WTC11 (cell line): ENCODE measurements at regions not wholly inside any gene's neighbourhood (a gene's known extent, or its start where the extent isn't known, plus 50 kb on each side); places are given as distances from the start of the nearest gene placed in this dataset.
A peak's percentile ranks its signal among the peaks of the same experiment; 100 is the strongest.

Experiments
- ATAC-seq: fragments of 200-7000 bp; cut with Tn5 transposase; 2 replicates; pipeline ENCODE4 v1.10.0; 2021; ENCODE audit warnings: mild to moderate bottlenecking, moderate library complexity
- CTCF ChIA-PET: fragments of 300-600 bp; sonication (Branson Sonifier 250); formaldehyde crosslinking; loops from one replicate; lab custom pipeline; 2021; ENCODE audit warnings: antibody characterized with exemption; lab: Charles Lee
- POLR2A ChIA-PET: fragments of 350-600 bp; sonication (Branson Sonifier 250); formaldehyde crosslinking; loops from one replicate; lab custom pipeline; 2021; ENCODE audit warnings: antibody characterized with exemption; lab: Charles Lee
- DNase-seq: peaks from one replicate; pipeline ENCODE4 v3.0.0; 2021; ENCODE audit warnings: low spot score
- H3K27ac Mint-ChIP-seq: 2 replicates; pipeline ENCODE4 v1.8.0; 2021; ENCODE audit warnings: mixed read lengths
- H3K27me3 Mint-ChIP-seq: 2 replicates; pipeline ENCODE4 v1.8.0; 2021; ENCODE audit warnings: low read depth, mild to moderate bottlenecking, moderate library complexity, mixed read lengths
- H3K36me3 Mint-ChIP-seq: 2 replicates; pipeline ENCODE4 v1.8.0; 2021; ENCODE audit warnings: mixed read lengths
- H3K4me1 Mint-ChIP-seq: 2 replicates; pipeline ENCODE4 v1.8.0; 2022; ENCODE audit warnings: mixed read lengths
- H3K4me3 Mint-ChIP-seq: 2 replicates; pipeline ENCODE4 v1.8.0; 2021; ENCODE audit warnings: mild to moderate bottlenecking, moderate library complexity, mixed read lengths
- H3K9me3 Mint-ChIP-seq: 2 replicates; pipeline ENCODE4 v1.8.0; 2021; ENCODE audit warnings: mixed read lengths
- AR ChIP-seq: fragments of 250-450 bp; sonication (Bioruptor Pico); IDR thresholded peaks from 2 replicates; pipeline ENCODE4 v1.9.0; 2021; ENCODE audit warnings: mild to moderate bottlenecking
- CBFB ChIP-seq: sonication (generic); formaldehyde crosslinking; IDR thresholded peaks from 2 replicates; pipeline ENCODE4 v1.8.1; 2022; ENCODE audit warnings: mild to moderate bottlenecking, low read depth, missing genetic modification reagents
- ETV6 ChIP-seq: sonication (generic); formaldehyde crosslinking; IDR thresholded peaks from 2 replicates; pipeline ENCODE4 v1.8.1; 2022; ENCODE audit warnings: mild to moderate bottlenecking, missing genetic modification reagents
- FOXK1 ChIP-seq: sonication (generic); formaldehyde crosslinking; IDR thresholded peaks from 2 replicates; pipeline ENCODE4 v1.8.0; 2022; ENCODE audit warnings: mild to moderate bottlenecking, moderate library complexity, missing genetic modification reagents
- GRHL2 ChIP-seq: fragments of 250-450 bp; sonication (Bioruptor Pico); IDR thresholded peaks from 2 replicates; pipeline ENCODE4 v1.8.0; 2022; ENCODE audit warnings: mild to moderate bottlenecking, moderate library complexity; ENCODE audit not compliant: insufficient replicate concordance, severe bottlenecking
- HMGA2 ChIP-seq: fragments of 250-450 bp; sonication (Bioruptor Pico); IDR thresholded peaks from 2 replicates; pipeline ENCODE4 v1.4.0; 2021; ENCODE audit warnings: mild to moderate bottlenecking, moderate library complexity
- HMGXB4 ChIP-seq: sonication (generic); formaldehyde crosslinking; IDR thresholded peaks from 2 replicates; pipeline ENCODE4 v1.8.1; 2023; ENCODE audit warnings: mild to moderate bottlenecking, moderate library complexity, missing genetic modification reagents
- IRF1 ChIP-seq: sonication (generic); formaldehyde crosslinking; IDR thresholded peaks from 2 replicates; pipeline ENCODE4 v1.8.0; 2023; ENCODE audit warnings: missing genetic modification reagents
- MXD4 ChIP-seq: fragments of 250-450 bp; sonication (Bioruptor Pico); IDR thresholded peaks from 2 replicates; pipeline ENCODE4 v1.8.0; 2021; ENCODE audit warnings: mild to moderate bottlenecking, moderate library complexity, borderline replicate concordance
- NR1H2 ChIP-seq: sonication (generic); formaldehyde crosslinking; IDR thresholded peaks from 2 replicates; pipeline ENCODE4 v1.9.0; 2021; ENCODE audit warnings: mild to moderate bottlenecking, moderate library complexity, missing genetic modification reagents
- OVOL2 ChIP-seq: fragments of 250-450 bp; sonication (Bioruptor Pico); IDR thresholded peaks from 2 replicates; pipeline ENCODE4 v1.9.0; 2021; ENCODE audit warnings: mild to moderate bottlenecking, borderline replicate concordance
- PREB ChIP-seq: sonication (generic); formaldehyde crosslinking; IDR thresholded peaks from 2 replicates; pipeline ENCODE4 v1.8.1; 2022; ENCODE audit warnings: mild to moderate bottlenecking, missing genetic modification reagents, moderate library complexity, borderline replicate concordance
- RELA ChIP-seq: sonication (generic); formaldehyde crosslinking; IDR thresholded peaks from 2 replicates; pipeline ENCODE4 v1.8.1; 2022; ENCODE audit warnings: missing genetic modification reagents, mild to moderate bottlenecking, borderline replicate concordance
- SMAD3 ChIP-seq: sonication (generic); formaldehyde crosslinking; IDR thresholded peaks from 2 replicates; pipeline ENCODE4 v1.8.0; 2022; ENCODE audit warnings: missing genetic modification reagents, mild to moderate bottlenecking, borderline replicate concordance
- SMAD4 ChIP-seq: sonication (generic); formaldehyde crosslinking; IDR thresholded peaks from 2 replicates; pipeline ENCODE4 v1.8.0; 2022; ENCODE audit warnings: mild to moderate bottlenecking, missing genetic modification reagents
- SP1 ChIP-seq: sonication (generic); formaldehyde crosslinking; conservative IDR thresholded peaks from 2 replicates; pipeline ENCODE4 v1.8.1; 2022; ENCODE audit warnings: missing genetic modification reagents
- TP53 ChIP-seq: sonication (generic); formaldehyde crosslinking; IDR thresholded peaks from 2 replicates; pipeline ENCODE4 v1.8.1; 2023; ENCODE audit warnings: mild to moderate bottlenecking, missing genetic modification reagents
- ZNF423 ChIP-seq: fragments of 250-450 bp; sonication (Bioruptor Pico); IDR thresholded peaks from 2 replicates; pipeline ENCODE4 v2.1.2; 2022; ENCODE audit warnings: mild to moderate bottlenecking, moderate library complexity
- TF ChIP-seq, protein P1 (sequence below): fragments of 250-450 bp; sonication (Bioruptor Pico); IDR thresholded peaks from 2 replicates; pipeline ENCODE4 v1.9.0; 2021; ENCODE audit warnings: mild to moderate bottlenecking
- TF ChIP-seq, protein P2 (sequence below): sonication (generic); formaldehyde crosslinking; IDR thresholded peaks from 2 replicates; pipeline ENCODE4 v1.8.1; 2023; ENCODE audit warnings: mild to moderate bottlenecking, missing genetic modification reagents

GRCh38 chr4:179399054-179399782 lies 1957.0 kb upstream of the AGA start:
- DNase-seq: no peak
- CTCF ChIA-PET: no interaction called here
- no peak overlapping the region for H3K27ac Mint-ChIP-seq
- TF ChIP-seq, protein P1, sequence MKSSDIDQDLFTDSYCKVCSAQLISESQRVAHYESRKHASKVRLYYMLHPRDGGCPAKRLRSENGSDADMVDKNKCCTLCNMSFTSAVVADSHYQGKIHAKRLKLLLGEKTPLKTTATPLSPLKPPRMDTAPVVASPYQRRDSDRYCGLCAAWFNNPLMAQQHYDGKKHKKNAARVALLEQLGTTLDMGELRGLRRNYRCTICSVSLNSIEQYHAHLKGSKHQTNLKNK (CRISPR knock-in tag): no peak
- TF ChIP-seq HMGXB4 (CRISPR knock-in tag) (no peak), NR1H2 (CRISPR knock-in tag) (no peak), SMAD4 (no peak), TP53 (CRISPR knock-in tag) (no peak), SP1 (no peak), RELA (CRISPR knock-in tag) (no peak), CBFB (CRISPR knock-in tag) (no peak), ZNF423 (CRISPR knock-in tag) (no peak), SMAD3 (no peak), GRHL2 (CRISPR knock-in tag) (no peak), HMGA2 (CRISPR knock-in tag) (no peak), ETV6 (CRISPR knock-in tag) (no peak)
- TF ChIP-seq, all 79 proteins: peak for 0
- Mint-ChIP-seq H3K4me1 (peaks cover 15% of the 10 kb centered on the region), H3K4me3 (no peak overlapping the region), H3K9me3 (peaks cover 30% of the 10 kb centered on the region), H3K27me3 (no peaks in the 10 kb centered on the region; the same call in 1 of the 2 replicates), H3K36me3 (peaks cover 23% of the 10 kb centered on the region)
- ATAC-seq: no peak
- POLR2A ChIA-PET: no interaction called here

DNA sequence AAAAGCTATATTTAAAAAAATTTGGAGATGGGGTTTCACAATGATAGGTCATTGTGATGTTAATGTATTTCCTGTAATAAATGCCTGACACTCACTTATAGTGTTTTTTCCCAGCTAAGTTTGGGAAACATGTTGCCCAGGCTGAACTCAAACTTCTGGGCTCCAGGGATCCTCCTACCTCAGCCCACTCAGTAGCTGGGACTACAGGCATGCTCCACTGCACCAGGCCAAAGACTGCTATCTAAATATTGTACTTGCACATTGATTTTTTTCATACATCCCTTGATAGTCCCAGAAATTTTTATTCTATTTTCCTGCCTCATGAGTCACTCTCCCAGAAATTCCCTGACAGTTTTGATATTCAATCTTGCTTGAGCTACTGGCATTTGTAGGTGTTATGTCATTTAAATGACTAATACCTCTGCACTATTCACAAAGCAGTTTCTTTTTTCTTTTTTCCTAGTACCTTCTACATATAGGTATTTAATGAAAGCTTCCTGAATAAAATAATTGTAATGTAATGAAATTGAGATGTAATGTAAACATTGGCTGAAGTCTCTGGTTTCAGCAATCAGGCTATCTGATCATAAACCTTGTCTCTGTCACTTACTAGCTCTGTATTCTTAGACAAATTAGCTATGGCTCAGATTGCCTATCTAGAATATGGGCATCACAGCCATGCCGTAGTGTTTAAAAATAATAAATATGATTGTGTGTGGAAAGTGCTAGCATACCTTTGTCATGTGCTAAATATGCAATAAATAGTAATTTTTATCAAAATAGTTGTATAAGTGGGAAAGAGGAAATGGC lies 1973.0 kb upstream of the AGA start:
- H3K9me3 Mint-ChIP-seq: no peaks in the 10 kb centered on the region
- peaks cover 53% of the 10 kb centered on the region for H3K4me1 Mint-ChIP-seq
- TF ChIP-seq, protein P1 (CRISPR knock-in tag): no peak
- peak overlapping the region; percentile 28; the same call in 1 of the 2 replicates for H3K4me3 Mint-ChIP-seq
- ATAC-seq (no peak; the same call in 1 of the 2 replicates), DNase-seq (no peak)
- no peaks in the 10 kb centered on the region for H3K36me3 Mint-ChIP-seq
- ChIA-PET POLR2A (interaction anchor here (0.5 kb wide), 1 partner anchor 14 kb away, joined by 4 read pairs; no protein-coding TSS in a partner anchor), CTCF (no interaction called here)
- H3K27ac Mint-ChIP-seq: 0 out of 2 replicates have a peak overlapping the region, but pooled peaks have one; percentile 28
- H3K27me3 Mint-ChIP-seq: no peaks in the 10 kb centered on the region

- Mint-ChIP-seq H3K27ac (0 out of 2 replicates have a peak overlapping the region, but pooled peaks have one; percentile 47), H3K9me3 (no peaks in the 10 kb centered on the region), H3K27me3 (no peaks in the 10 kb centered on the region), H3K4me1 (peaks cover 50% of the 10 kb centered on the region), H3K36me3 (no peaks in the 10 kb centered on the region), H3K4me3 (peak overlapping the region; percentile 28)
- CTCF ChIA-PET: no interaction called here
- POLR2A ChIA-PET: no interaction called here
- no peak for DNase-seq
- ATAC-seq: peak; percentile 88
- TF ChIP-seq, protein P1 (CRISPR knock-in tag): no peak
- no peak for TF ChIP-seq NR1H2 (CRISPR knock-in tag)
- TF ChIP-seq FOXK1 (CRISPR knock-in tag): peak; percentile 83
- TF ChIP-seq, protein P2, sequence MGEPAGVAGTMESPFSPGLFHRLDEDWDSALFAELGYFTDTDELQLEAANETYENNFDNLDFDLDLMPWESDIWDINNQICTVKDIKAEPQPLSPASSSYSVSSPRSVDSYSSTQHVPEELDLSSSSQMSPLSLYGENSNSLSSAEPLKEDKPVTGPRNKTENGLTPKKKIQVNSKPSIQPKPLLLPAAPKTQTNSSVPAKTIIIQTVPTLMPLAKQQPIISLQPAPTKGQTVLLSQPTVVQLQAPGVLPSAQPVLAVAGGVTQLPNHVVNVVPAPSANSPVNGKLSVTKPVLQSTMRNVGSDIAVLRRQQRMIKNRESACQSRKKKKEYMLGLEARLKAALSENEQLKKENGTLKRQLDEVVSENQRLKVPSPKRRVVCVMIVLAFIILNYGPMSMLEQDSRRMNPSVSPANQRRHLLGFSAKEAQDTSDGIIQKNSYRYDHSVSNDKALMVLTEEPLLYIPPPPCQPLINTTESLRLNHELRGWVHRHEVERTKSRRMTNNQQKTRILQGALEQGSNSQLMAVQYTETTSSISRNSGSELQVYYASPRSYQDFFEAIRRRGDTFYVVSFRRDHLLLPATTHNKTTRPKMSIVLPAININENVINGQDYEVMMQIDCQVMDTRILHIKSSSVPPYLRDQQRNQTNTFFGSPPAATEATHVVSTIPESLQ (CRISPR knock-in tag): no peak
- TF ChIP-seq PREB (CRISPR knock-in tag): no peak
- TF ChIP-seq SP1: no peak
- no peak for TF ChIP-seq AR (CRISPR knock-in tag)
- TF ChIP-seq MXD4: no peak
- no peak for TF ChIP-seq OVOL2 (CRISPR knock-in tag)
- TF ChIP-seq IRF1: no peak
Observed at GRCh38 chr4:179415847-179416223, 1973.6 kb upstream of the AGA start.
